HG02798 (cell line): ENCODE measurements at regions not wholly inside any gene's neighbourhood (a gene's known extent, or its start where the extent isn't known, plus 50 kb on each side); places are given as distances from the start of the nearest gene placed in this dataset.

Experiments
- ATAC-seq: cut with Tn5 transposase; IDR thresholded peaks from one replicate; pipeline ENCODE4 v1.9.1; 2021; ENCODE audit warnings: mild to moderate bottlenecking; ENCODE audit not compliant: unreplicated experiment, poor library complexity

GRCh38 chr2:217294818-217295217 is 435.0 kb upstream of the TNP1 start:
- ATAC-seq: no peak

- no peak for ATAC-seq
These were observed 434.3 kb upstream of the TNP1 start for GRCh38 chr2:217294211-217294610.

GRCh38 chr2:217293607-217294006 is 433.7 kb upstream of the TNP1 start:
- no peak for ATAC-seq

GRCh38 chr2:217293046-217293445 is 433.2 kb upstream of the TNP1 start:
- ATAC-seq: no peak

GRCh38 chr2:217291259-217291658 is 431.4 kb upstream of the TNP1 start:
- ATAC-seq: no peak

GRCh38 chr2:217290467-217290866 is 430.6 kb upstream of the TNP1 start:
- ATAC-seq: no peak

GRCh38 chr2:217289907-217290280 is 430.0 kb upstream of the TNP1 start:
- ATAC-seq: no peak

- ATAC-seq: no peak
These were observed 429.5 kb upstream of the TNP1 start for GRCh38 chr2:217289177-217289906.

- ATAC-seq: no peak
These were observed 428.7 kb upstream of the TNP1 start for GRCh38 chr2:217288472-217289063.

- ATAC-seq: no peak
These were observed 427.0 kb upstream of the TNP1 start for GRCh38 chr2:217286833-217287232.

- no peak for ATAC-seq
These were observed 426.1 kb upstream of the TNP1 start for GRCh38 chr2:217285926-217286325.

- ATAC-seq: no peak
These were observed 423.6 kb upstream of the TNP1 start for GRCh38 chr2:217283460-217283859.

- ATAC-seq: no peak
These were observed 422.7 kb upstream of the TNP1 start for GRCh38 chr2:217282531-217282930.

GRCh38 chr2:217279556-217279955 is 419.7 kb upstream of the TNP1 start:
- no peak for ATAC-seq

GRCh38 chr2:217279140-217279539 is 419.3 kb upstream of the TNP1 start:
- ATAC-seq: no peak

- no peak for ATAC-seq
These were observed 418.0 kb upstream of the TNP1 start for GRCh38 chr2:217277646-217278398.

- ATAC-seq: no peak
These were observed 416.6 kb upstream of the TNP1 start for GRCh38 chr2:217276433-217276832.

GRCh38 chr2:217275091-217275490 is 415.2 kb upstream of the TNP1 start:
- no peak for ATAC-seq

GRCh38 chr2:217274578-217274977 is 414.7 kb upstream of the TNP1 start:
- ATAC-seq: no peak

- ATAC-seq: no peak
These were observed 414.0 kb upstream of the TNP1 start for GRCh38 chr2:217273851-217274250.

GRCh38 chr2:217273162-217273561 is 413.3 kb upstream of the TNP1 start:
- no peak for ATAC-seq

GRCh38 chr2:217271813-217272212 is 411.9 kb upstream of the TNP1 start:
- no peak for ATAC-seq
